Panc1 (cell line): ENCODE measurements at regions not wholly inside any gene's neighbourhood (a gene's known extent, or its start where the extent isn't known, plus 50 kb on each side); places are given as distances from the start of the nearest gene placed in this dataset.
A peak's percentile ranks its signal among the peaks of the same experiment; 100 is the strongest.

Experiments used
- ATAC-seq: fragments of 200-7000 bp; cut with Tn5 transposase; 2 replicates; pipeline ENCODE4 v1.9.1; 2020; ENCODE audit warnings: mild to moderate bottlenecking, moderate library complexity
- BruUV-seq: library from RNA; stranded (reverse); fragments of 400-500 nt; replicated peaks from 2 replicates; lab custom pipeline; 2021; lab: Mats Ljungman, UMichigan
- CTCF ChIA-PET: fragments of 300-600 bp; sonication (Branson Sonifier 250); formaldehyde crosslinking; loops from one replicate; lab custom pipeline; 2022; ENCODE audit warnings: antibody characterized with exemption; lab: Charles Lee
- POLR2A ChIA-PET: fragments of 300-600 bp; sonication (Branson Sonifier 250); formaldehyde crosslinking; loops from one replicate; lab custom pipeline; 2022; ENCODE audit warnings: antibody characterized with exemption; lab: Charles Lee
- DNase-seq: peaks from one replicate; pipeline ENCODE4 v3.0.0-alpha.2; 2010; ENCODE audit warnings: low read depth, low spot score
- H3K27ac ChIP-seq: 2 replicates; pipeline ENCODE4 v1.5.1; 2011; ENCODE audit warnings: mild to moderate bottlenecking, low read length, inconsistent platforms
- H3K27me3 ChIP-seq: fragments of 200-500 bp; sonication (Bioruptor generic); 2 replicates; pipeline ENCODE4 v1.6.0; 2014; ENCODE audit warnings: low read length, inconsistent platforms; ENCODE audit not compliant: control insufficient read depth, insufficient read depth
- H3K36me3 ChIP-seq: fragments of 200-500 bp; sonication (Bioruptor generic); 2 replicates; pipeline ENCODE4 v1.5.1; 2014; ENCODE audit warnings: inconsistent platforms, mild to moderate bottlenecking, low read length, moderate library complexity; ENCODE audit not compliant: control insufficient read depth, insufficient read depth
- H3K4me1 ChIP-seq: 2 replicates; pipeline ENCODE4 v1.5.1; 2011; ENCODE audit warnings: inconsistent platforms, mild to moderate bottlenecking, low read length, moderate library complexity; ENCODE audit not compliant: control insufficient read depth, insufficient read depth
- H3K4me3 ChIP-seq, 2 experiments: 2 replicates each; pipeline ENCODE4 v1.5.1; 2011 to 2012; ENCODE audit warnings: low read depth in 2 of 2, low read length in 2 of 2, mild to moderate bottlenecking in 2 of 2, inconsistent platforms in 1 of 2, moderate library complexity in 1 of 2
- H3K9me3 ChIP-seq: fragments of 200-500 bp; sonication (Bioruptor generic); 2 replicates; pipeline ENCODE4 v1.5.1; 2014; ENCODE audit warnings: low read depth, mild to moderate bottlenecking, inconsistent platforms, low read length, moderate library complexity; ENCODE audit not compliant: control insufficient read depth, insufficient read depth
- CTCF ChIP-seq: fragments of 450-650 bp; IDR thresholded peaks from 2 replicates; pipeline ENCODE4 v1.5.1; 2017; ENCODE audit warnings: mild to moderate bottlenecking
- POLR2AphosphoS5 ChIP-seq: IDR thresholded peaks from 2 replicates; pipeline ENCODE4 v1.6.1; 2012; ENCODE audit warnings: mild to moderate bottlenecking, low read depth, low read length, moderate library complexity
- REST ChIP-seq, 2 experiments: IDR thresholded peaks; 2 replicates each; pipeline ENCODE4 v1.6.1; 2011 to 2012; ENCODE audit warnings: low read depth in 2 of 2, control low read depth in 1 of 2, low read length in 1 of 2, mild to moderate bottlenecking in 1 of 2, moderate library complexity in 1 of 2; ENCODE audit not compliant: insufficient read depth in 1 of 2
- SIN3A ChIP-seq: IDR thresholded peaks from 2 replicates; pipeline ENCODE4 v1.6.1; 2012; ENCODE audit warnings: low read depth, mild to moderate bottlenecking, low read length, moderate library complexity, borderline replicate concordance; ENCODE audit not compliant: insufficient read depth
- TCF7L2 ChIP-seq: IDR thresholded peaks from 2 replicates; pipeline ENCODE4 v1.6.1; 2011; ENCODE audit warnings: mild to moderate bottlenecking, low read depth, low read length, inconsistent platforms
- in situ Hi-C: cut with HindIII; loops from 2 replicates; pipeline ENCODE4 v1.10.0; 2016; ENCODE audit warnings: low sequenced_read_pairs, low pct_unique_long_range_greater_than_20kb
- intact Hi-C: fragments of 100-400 bp; cut with micrococcal nuclease; formaldehyde crosslinking; loops from one replicate; pipeline ENCODE4 v1.10.0; 2022; ENCODE audit not compliant: unreplicated experiment

- TF ChIP-seq POLR2AphosphoS5 (no peak), REST (IDR thresholded peaks at IDR 0.05; ENCODE audit: insufficient read depth in 1 of 2, low read depth in 2 of 2, low read length in 1 of 2) (no peak), SIN3A (no peak), CTCF (no peak), TCF7L2 (no peak)
- H3K9me3 ChIP-seq = peaks cover 28% of the 10 kb centered on the region; the same call in 1 of the 2 replicates
- DNase-seq (peak; percentile 84), ATAC-seq (peak; percentile 85)
- no peaks in the 10 kb centered on the region for H3K27me3 ChIP-seq
- in situ Hi-C loops = no loop called here
- peak overlapping the region; percentile 98 for H3K27ac ChIP-seq
- no peaks in the 10 kb centered on the region for H3K36me3 ChIP-seq
- no peak overlapping the region for H3K4me3 ChIP-seq
- ChIA-PET POLR2A (no interaction called here), CTCF (no interaction called here)
- intact Hi-C loops = loop anchor here (10.0 kb wide), 1 partner anchor 187 kb away; no protein-coding TSS in a partner anchor
- peaks cover 25% of the 10 kb centered on the region for H3K4me1 ChIP-seq
- no TSS peak for BruUV-seq
Observed at GRCh38 chr7:81111358-81111757, 192.5 kb upstream of the SEMA3C start.

GRCh38 chr7:81110673-81111072 is 191.8 kb upstream of the SEMA3C start:
- peak overlapping the region; percentile 98 for H3K27ac ChIP-seq
- in situ Hi-C loops (no loop called here), intact Hi-C loops (loop anchor here (10.0 kb wide), 1 partner anchor 186 kb away; no protein-coding TSS in a partner anchor)
- H3K9me3 ChIP-seq = peaks cover 28% of the 10 kb centered on the region; the same call in 1 of the 2 replicates
- ChIA-PET CTCF (interaction anchor here (0.7 kb wide), 1 partner anchor 348 kb away, joined by 5 read pairs; no protein-coding TSS in a partner anchor), POLR2A (no interaction called here)
- H3K27me3 ChIP-seq = no peaks in the 10 kb centered on the region
- no TSS peak for BruUV-seq
- no peak overlapping the region for H3K4me3 ChIP-seq
- TF ChIP-seq TCF7L2 (no peak), CTCF (no peak)
- H3K36me3 ChIP-seq = no peaks in the 10 kb centered on the region
- H3K4me1 ChIP-seq = peaks cover 25% of the 10 kb centered on the region
- DNase-seq = no peak
- no peak for ATAC-seq
